ENCODE measurements at regions not wholly inside any gene's neighbourhood (a gene's known extent, or its start where the extent isn't known, plus 50 kb on each side); places are given as distances from the start of the nearest gene placed in this dataset.

DNA sequence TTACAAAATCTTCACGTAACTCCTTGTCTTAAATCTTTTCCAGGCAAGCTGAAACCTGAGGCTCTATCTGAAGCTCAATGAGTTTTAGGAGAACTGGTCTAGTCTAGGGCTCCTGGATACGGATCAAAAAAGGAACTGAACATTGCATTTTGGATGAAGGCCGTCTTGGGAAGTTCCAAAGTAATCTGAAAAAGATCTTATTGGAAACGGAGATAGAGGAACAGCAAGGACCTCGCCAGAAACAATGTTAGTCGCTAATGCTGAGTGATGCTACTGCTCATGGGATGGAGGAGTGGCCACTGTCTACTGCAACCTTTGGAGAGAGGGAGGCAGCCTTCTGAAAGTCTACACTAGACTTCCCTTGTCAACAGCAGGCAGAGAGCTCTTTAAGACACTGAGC is 91.4 kb upstream of the ATXN1 start:
- TF ChIP-seq POLR2A (IDR thresholded peaks at IDR 0.05) (no peak), EP300 (IDR thresholded peaks at IDR 0.05) (no peak), POLR2AphosphoS5 (IDR thresholded peaks at IDR 0.05) (no peak)
- TF ChIP-seq, protein P1, sequence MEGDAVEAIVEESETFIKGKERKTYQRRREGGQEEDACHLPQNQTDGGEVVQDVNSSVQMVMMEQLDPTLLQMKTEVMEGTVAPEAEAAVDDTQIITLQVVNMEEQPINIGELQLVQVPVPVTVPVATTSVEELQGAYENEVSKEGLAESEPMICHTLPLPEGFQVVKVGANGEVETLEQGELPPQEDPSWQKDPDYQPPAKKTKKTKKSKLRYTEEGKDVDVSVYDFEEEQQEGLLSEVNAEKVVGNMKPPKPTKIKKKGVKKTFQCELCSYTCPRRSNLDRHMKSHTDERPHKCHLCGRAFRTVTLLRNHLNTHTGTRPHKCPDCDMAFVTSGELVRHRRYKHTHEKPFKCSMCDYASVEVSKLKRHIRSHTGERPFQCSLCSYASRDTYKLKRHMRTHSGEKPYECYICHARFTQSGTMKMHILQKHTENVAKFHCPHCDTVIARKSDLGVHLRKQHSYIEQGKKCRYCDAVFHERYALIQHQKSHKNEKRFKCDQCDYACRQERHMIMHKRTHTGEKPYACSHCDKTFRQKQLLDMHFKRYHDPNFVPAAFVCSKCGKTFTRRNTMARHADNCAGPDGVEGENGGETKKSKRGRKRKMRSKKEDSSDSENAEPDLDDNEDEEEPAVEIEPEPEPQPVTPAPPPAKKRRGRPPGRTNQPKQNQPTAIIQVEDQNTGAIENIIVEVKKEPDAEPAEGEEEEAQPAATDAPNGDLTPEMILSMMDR (IDR thresholded peaks at IDR 0.05): no peak

All from upper lobe of left lung (tissue), 4 donors.